ENCODE measurements at regions not wholly inside any gene's neighbourhood (a gene's known extent, or its start where the extent isn't known, plus 50 kb on each side); places are given as distances from the start of the nearest gene placed in this dataset.

DNA sequence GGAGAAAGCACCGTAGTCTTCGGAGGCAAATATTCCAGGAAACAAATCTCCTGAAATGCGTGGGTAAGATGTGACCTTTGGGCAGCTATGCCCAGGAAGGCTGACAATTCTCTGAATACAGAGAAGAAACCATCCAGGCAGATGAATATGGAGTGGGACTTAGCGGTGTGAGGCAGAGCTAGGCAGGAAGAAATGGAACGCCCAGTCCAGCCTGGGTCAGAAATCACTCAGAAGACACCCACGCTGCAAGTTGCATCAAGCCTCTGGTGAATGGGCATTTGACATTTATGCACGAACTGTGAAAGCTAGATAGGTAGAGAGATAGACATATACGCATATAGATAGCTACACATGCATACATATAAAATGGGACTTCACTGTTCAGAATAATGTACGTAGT, 498.5 kb downstream of the QKI start:
- TF ChIP-seq EP300 (IDR thresholded peaks at IDR 0.05) (no peak), POLR2AphosphoS5 (IDR thresholded peaks at IDR 0.05) (no peak), POLR2A (IDR thresholded peaks at IDR 0.05) (no peak)
- TF ChIP-seq, protein P1, sequence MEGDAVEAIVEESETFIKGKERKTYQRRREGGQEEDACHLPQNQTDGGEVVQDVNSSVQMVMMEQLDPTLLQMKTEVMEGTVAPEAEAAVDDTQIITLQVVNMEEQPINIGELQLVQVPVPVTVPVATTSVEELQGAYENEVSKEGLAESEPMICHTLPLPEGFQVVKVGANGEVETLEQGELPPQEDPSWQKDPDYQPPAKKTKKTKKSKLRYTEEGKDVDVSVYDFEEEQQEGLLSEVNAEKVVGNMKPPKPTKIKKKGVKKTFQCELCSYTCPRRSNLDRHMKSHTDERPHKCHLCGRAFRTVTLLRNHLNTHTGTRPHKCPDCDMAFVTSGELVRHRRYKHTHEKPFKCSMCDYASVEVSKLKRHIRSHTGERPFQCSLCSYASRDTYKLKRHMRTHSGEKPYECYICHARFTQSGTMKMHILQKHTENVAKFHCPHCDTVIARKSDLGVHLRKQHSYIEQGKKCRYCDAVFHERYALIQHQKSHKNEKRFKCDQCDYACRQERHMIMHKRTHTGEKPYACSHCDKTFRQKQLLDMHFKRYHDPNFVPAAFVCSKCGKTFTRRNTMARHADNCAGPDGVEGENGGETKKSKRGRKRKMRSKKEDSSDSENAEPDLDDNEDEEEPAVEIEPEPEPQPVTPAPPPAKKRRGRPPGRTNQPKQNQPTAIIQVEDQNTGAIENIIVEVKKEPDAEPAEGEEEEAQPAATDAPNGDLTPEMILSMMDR (IDR thresholded peaks at IDR 0.05) = no peak
- Histone ChIP-seq H3K36me3 (no peaks in the 10 kb centered on the region), H3K27ac (no peak overlapping the region), H3K4me1 (no peaks in the 10 kb centered on the region), H3K27me3 (peaks cover 3% of the 10 kb centered on the region), H3K9me3 (no peaks in the 10 kb centered on the region), H3K4me3 (no peak overlapping the region)
- no peak for ATAC-seq
- 88 to 90% methylated on average over 7 to 9 of the region's 9 CpGs for WGBS, 2 donors (ENCODE audit: low coverage in 1 of 2)

GRCh38 chr6:163906006-163906710, 491.6 kb downstream of the QKI start:
- Histone ChIP-seq H3K27ac (no peak overlapping the region), H3K27me3 (peaks cover 3% of the 10 kb centered on the region), H3K4me1 (no peaks in the 10 kb centered on the region), H3K36me3 (no peaks in the 10 kb centered on the region), H3K9me3 (no peaks in the 10 kb centered on the region), H3K4me3 (no peak overlapping the region)
- ATAC-seq = no peak
- 90 to 98% methylated on average over 7 to 8 of the region's 8 CpGs for WGBS, 2 donors (ENCODE audit: low coverage in 1 of 2)
- TF ChIP-seq EP300 (IDR thresholded peaks at IDR 0.05) (no peak), POLR2AphosphoS5 (IDR thresholded peaks at IDR 0.05) (no peak), POLR2A (IDR thresholded peaks at IDR 0.05) (no peak)
- TF ChIP-seq, protein P1 (IDR thresholded peaks at IDR 0.05) = no peak

GRCh38 chr6:163904186-163904585, 489.7 kb downstream of the QKI start:
- Histone ChIP-seq H3K36me3 (no peaks in the 10 kb centered on the region), H3K27me3 (peaks cover 3% of the 10 kb centered on the region), H3K27ac (no peak overlapping the region), H3K9me3 (no peaks in the 10 kb centered on the region), H3K4me1 (no peaks in the 10 kb centered on the region), H3K4me3 (no peak overlapping the region)
- 18 to 49% methylated on average over 3 to 7 of the region's 7 CpGs for WGBS, 2 donors (ENCODE audit: low coverage in 1 of 2)
- no peak for ATAC-seq
- TF ChIP-seq EP300 (IDR thresholded peaks at IDR 0.05) (no peak), POLR2AphosphoS5 (IDR thresholded peaks at IDR 0.05) (no peak), POLR2A (IDR thresholded peaks at IDR 0.05) (no peak)
- TF ChIP-seq, protein P1 (IDR thresholded peaks at IDR 0.05) = no peak

DNA sequence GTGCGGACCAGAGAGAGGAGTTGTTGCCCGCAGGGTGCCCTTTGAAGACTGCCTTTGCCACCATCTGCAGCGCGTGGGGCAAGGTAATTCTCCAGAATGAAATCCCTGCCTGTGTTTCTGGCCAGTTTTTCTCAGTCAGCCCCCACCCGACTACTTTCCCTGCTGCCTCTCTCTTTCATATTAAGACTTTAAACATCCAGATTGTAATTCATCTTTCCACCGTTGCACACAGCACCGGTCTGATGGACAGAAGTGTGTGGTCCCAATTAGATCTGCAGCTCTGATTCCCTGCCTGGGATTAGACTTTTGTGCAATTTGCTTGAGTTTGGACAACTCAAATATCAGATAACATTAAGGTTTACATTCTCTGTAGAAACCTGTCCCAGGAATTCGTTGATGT, 489.0 kb downstream of the QKI start:
- 52 to 77% methylated on average over 4 to 8 of the region's 8 CpGs for WGBS, 2 donors (ENCODE audit: low coverage in 1 of 2)
- no peak for ATAC-seq

More for the DNA sequence above, 489.0 kb downstream of the QKI start:
- H3K4me3 ChIP-seq = no peak overlapping the region
- no peaks in the 10 kb centered on the region for H3K4me1 ChIP-seq
- no peak for TF ChIP-seq POLR2AphosphoS5 (IDR thresholded peaks at IDR 0.05)
- TF ChIP-seq POLR2A (IDR thresholded peaks at IDR 0.05) = no peak
- TF ChIP-seq, protein P1 (IDR thresholded peaks at IDR 0.05) = no peak
- TF ChIP-seq EP300 (IDR thresholded peaks at IDR 0.05) = no peak
- H3K36me3 ChIP-seq = no peaks in the 10 kb centered on the region
- H3K9me3 ChIP-seq = no peaks in the 10 kb centered on the region
- no peak overlapping the region for H3K27ac ChIP-seq
- no peaks in the 10 kb centered on the region for H3K27me3 ChIP-seq
